ENCODE measurements at regions not wholly inside any gene's neighbourhood (a gene's known extent, or its start where the extent isn't known, plus 50 kb on each side); places are given as distances from the start of the nearest gene placed in this dataset.
A peak's percentile ranks its signal among the peaks of the same experiment; 100 is the strongest.

- Histone ChIP-seq H3K27me3 (no peaks in the 10 kb centered on the region), H3K4me1 (peaks cover 0 to 32% (median 21%) of the 10 kb centered on the region in 12 donors), H3K9me3 (peaks cover 0 to 6% (median 0%) of the 10 kb centered on the region in 12 donors), H3K4me3 (no peak overlapping the region), H3K27ac (no peak overlapping the region), H3K36me3 (no peaks in the 10 kb centered on the region)
- no peak for DNase-seq
- ATAC-seq, result no peak
- intact Hi-C loops (cut with DNase I), result no loop called here
- WGBS, 4 donors, result 44 to 53% (median 47%) methylated on average over 3 of the region's 3 CpGs
- TF ChIP-seq CTCF (IDR thresholded peaks at IDR 0.05) (no peak), POLR2A (IDR thresholded peaks at IDR 0.05) (no peak)
Observed at GRCh38 chr13:50415428-50415827, 400.2 kb downstream of the KCNRG start.

GRCh38 chr13:50417597-50417996 lies 402.4 kb downstream of the KCNRG start:
- Histone ChIP-seq H3K4me3 (no peak overlapping the region), H3K27ac (no peak overlapping the region), H3K36me3 (no peaks in the 10 kb centered on the region), H3K4me1 (peaks cover 0 to 38% (median 33%) of the 10 kb centered on the region in 12 donors), H3K9me3 (peaks cover 0 to 6% (median 0%) of the 10 kb centered on the region in 12 donors), H3K27me3 (no peaks in the 10 kb centered on the region)
- ATAC-seq (no peak), DNase-seq (no peak)
- 78 to 96% (median 83%) methylated on average over 6 to 7 of the region's 7 CpGs for WGBS, 4 donors
- intact Hi-C loops (cut with DNase I), result no loop called here
- no peak for TF ChIP-seq CTCF (IDR thresholded peaks at IDR 0.05)

- Histone ChIP-seq H3K9me3 (peaks cover 0 to 6% (median 0%) of the 10 kb centered on the region in 12 donors), H3K4me1 (peaks cover 0 to 56% (median 44%) of the 10 kb centered on the region in 12 donors), H3K27ac (peak overlapping the region in 11 of 12 donors; percentile 14 to 77 (median 60)), H3K27me3 (no peaks in the 10 kb centered on the region), H3K36me3 (no peaks in the 10 kb centered on the region), H3K4me3 (peak overlapping the region in 4 of 12 donors; percentile 5 to 27 (median 16))
- ATAC-seq, result peak; percentile 62 to 81 (median 80)
- intact Hi-C loops (cut with DNase I), result no loop called here
- no peak for DNase-seq
- WGBS, 4 donors, result 27 to 52% (median 40%) methylated on average over 2 of the region's 2 CpGs
- TF ChIP-seq POLR2A (IDR thresholded peaks at IDR 0.05) (no peak), CTCF (IDR thresholded peaks at IDR 0.05) (no peak)
Observed at GRCh38 chr13:50419331-50419865, 404.2 kb downstream of the KCNRG start.

GRCh38 chr13:50419896-50420295 lies 404.7 kb downstream of the KCNRG start:
- Histone ChIP-seq H3K36me3 (no peaks in the 10 kb centered on the region), H3K27me3 (no peaks in the 10 kb centered on the region), H3K4me1 (peaks cover 0 to 60% (median 46%) of the 10 kb centered on the region in 12 donors), H3K9me3 (peaks cover 0 to 6% (median 0%) of the 10 kb centered on the region in 12 donors), H3K27ac (peak overlapping the region in 11 of 12 donors; percentile 14 to 77 (median 60)), H3K4me3 (peak overlapping the region in 4 of 12 donors; percentile 5 to 27 (median 16))
- WGBS, 4 donors, result 19 to 30% (median 21%) methylated on average over 6 of the region's 6 CpGs
- no peak for TF ChIP-seq POLR2A (IDR thresholded peaks at IDR 0.05)
- TF ChIP-seq CTCF (IDR thresholded peaks at IDR 0.05), result no peak
- intact Hi-C loops (cut with DNase I), result loop anchor here in 4 of 10 donors (5.0 to 10.0 kb wide), 4 partner anchors 33 to 105 kb away; no protein-coding TSS in a partner anchor
- DNase-seq (peak in 3 of 5 donors; percentile 56 to 63 (median 61)), ATAC-seq (peak in 1 of 4 donors; percentile 59)

Data from heart left ventricle (tissue), 16 donors.